NCI-H1048 (cell line): ENCODE measurements at regions not wholly inside any gene's neighbourhood (a gene's known extent, or its start where the extent isn't known, plus 50 kb on each side); places are given as distances from the start of the nearest gene placed in this dataset.
"Not testable (repeated sequence)": the region's sequence is repeated elsewhere in the genome, so short reads cannot be mapped to it uniquely, and the experiment has no call there.

Experiments used
- DNase-seq: peaks from one replicate; lab custom pipeline; 2025; lab: John Stamatoyannopoulos, UW

- DNase-seq, result no peak
Observed at GRCh38 chr13:80957019-80957655, 616.2 kb upstream of the SPRY2 start.

DNA sequence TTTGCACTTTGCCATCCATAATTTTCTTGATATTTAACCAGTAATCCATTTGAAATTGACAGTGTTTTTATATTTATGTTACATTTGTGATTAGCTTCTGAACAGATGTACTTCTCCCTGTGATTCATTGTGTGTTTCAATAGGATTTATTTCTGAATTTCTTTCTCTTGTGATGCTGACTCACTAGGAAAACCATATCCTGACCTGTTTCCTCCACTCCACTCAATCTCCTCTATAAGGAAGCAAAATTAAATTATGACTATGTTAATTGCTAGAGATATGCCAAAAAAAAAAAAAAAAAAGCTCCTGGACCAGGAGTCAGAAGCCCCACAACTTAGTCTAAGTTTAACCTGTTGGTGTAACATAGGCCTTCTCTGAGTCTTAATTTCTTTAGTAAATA is 614.6 kb upstream of the SPRY2 start:
- no peak for DNase-seq

- DNase-seq, result no peak
Observed at GRCh38 chr13:80952158-80952557, 611.2 kb upstream of the SPRY2 start.

GRCh38 chr13:80946008-80946802 is 605.3 kb upstream of the SPRY2 start:
- DNase-seq, result no peak

GRCh38 chr13:80945328-80945727 is 604.4 kb upstream of the SPRY2 start:
- DNase-seq, result no peak

DNA sequence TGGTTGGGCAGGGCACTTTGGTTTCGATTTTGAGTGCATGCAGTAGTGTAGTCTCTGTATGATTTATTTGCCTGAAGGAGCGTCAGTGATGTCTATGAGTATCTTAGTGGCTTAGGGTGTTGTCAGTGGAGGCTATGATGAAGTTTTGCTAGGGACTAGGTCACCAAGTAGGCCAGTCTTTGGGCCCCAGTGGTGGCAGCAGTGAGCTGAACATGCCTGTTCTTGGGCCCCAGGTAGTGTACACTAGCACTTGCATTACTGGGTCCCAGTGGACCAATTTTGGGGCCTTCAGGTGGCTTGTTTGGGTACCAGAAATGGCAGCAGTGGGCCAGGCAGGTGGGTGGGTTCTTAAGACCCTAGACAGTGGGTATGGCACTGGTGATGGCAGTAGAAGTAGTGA is 598.7 kb upstream of the SPRY2 start:
- DNase-seq, result no peak

DNA sequence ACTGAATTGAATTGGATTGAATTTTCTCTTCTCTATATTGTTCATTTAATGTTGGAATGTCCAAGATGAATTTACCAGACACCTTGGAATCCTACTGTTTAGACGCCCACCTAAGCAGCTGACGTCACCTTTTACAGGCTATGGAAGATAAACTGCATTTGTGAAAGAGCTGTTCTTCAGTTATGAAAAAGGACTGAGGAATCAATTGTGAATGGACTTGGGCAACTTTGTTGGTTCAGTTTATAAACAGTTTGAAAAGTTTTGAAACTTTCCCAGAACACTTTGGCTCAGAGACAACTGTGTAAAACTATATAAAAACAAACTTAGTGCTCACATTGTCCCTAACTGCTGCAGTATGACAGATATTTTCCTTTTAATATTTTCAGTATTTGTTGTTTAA is 590.8 kb upstream of the SPRY2 start:
- no peak for DNase-seq

- no peak for DNase-seq
Observed at GRCh38 chr13:80931118-80931517, 590.2 kb upstream of the SPRY2 start.

- DNase-seq, result no peak
Observed at GRCh38 chr13:80928241-80928640, 587.3 kb upstream of the SPRY2 start.

DNA sequence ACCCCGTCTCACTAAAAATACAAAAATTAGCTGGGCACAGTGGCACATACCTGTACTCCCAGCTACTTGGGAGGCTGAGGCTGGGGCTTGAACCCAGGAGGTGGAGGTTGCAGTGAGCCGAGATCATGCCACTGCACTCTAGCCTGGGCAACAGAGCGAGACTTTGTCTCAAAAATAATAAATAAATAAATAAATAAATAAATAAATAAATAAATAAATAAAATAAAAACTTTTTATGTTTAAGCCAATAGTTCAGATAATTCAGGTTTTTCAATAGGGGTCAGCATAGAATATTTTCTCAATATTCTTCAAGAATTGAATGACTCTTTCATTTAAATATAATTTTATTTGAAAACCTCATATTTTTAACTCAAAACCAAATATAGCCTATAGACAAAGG is 585.1 kb upstream of the SPRY2 start:
- DNase-seq, result not testable (repeated sequence)

GRCh38 chr13:80924596-80924995 is 583.7 kb upstream of the SPRY2 start:
- DNase-seq, result no peak

GRCh38 chr13:80923907-80924306 is 583.0 kb upstream of the SPRY2 start:
- DNase-seq, result no peak

DNA sequence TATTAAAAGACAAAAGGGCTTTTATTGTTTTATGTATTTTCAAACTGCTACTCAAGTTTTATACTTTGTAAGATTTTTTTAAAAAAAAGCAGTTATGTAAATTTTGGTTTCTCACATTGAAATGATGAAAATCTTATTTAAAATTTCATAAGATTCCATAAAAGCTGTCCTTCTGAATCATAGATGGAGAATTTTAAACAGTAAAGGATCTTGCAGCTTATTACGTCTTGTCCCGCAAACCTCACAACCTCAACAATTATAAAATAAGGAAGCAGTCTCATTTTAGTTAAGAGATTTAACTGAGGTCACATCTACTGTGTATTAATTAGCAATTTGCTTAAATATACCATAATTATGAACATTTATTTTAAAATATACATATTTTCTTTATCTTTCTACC is 581.0 kb upstream of the SPRY2 start:
- DNase-seq, result no peak

DNA sequence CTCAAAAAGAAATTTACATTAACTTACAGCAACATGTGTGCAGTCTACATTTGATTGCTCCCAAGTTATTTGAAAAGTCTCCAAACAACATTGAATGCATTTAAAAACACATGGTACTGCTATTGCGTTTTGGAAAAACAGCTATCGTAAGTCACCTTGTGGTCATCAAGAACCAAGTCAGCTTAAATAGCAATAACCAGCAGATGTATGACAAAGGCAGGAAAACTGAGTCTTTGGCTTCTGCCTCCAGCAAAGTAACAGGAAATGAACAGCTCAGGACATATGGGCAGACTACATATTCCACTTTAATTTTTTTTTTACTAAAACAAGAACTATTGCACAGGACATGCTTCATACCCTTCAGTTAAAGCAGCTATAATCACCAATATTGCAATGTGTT is 580.6 kb upstream of the SPRY2 start:
- DNase-seq, result no peak

DNA sequence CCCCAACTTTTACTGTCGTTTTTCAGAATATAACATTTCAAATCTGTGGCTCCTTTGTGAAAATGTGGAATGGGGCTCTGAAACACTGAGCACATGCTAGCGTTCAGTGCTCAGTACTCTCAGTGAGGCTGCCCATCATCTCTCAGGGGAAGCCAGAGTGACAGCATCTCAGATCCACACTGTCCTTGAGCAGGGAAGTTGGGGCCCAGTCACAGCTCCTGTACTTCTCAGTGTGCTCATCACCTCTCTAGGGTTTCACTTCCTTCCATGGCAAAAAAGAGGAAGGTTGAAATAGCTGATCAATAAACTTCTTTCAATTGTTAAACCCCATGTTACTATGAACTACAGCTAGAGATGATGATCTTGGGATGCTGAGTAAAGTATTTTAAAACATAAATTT is 565.9 kb upstream of the SPRY2 start:
- DNase-seq, result no peak

DNA sequence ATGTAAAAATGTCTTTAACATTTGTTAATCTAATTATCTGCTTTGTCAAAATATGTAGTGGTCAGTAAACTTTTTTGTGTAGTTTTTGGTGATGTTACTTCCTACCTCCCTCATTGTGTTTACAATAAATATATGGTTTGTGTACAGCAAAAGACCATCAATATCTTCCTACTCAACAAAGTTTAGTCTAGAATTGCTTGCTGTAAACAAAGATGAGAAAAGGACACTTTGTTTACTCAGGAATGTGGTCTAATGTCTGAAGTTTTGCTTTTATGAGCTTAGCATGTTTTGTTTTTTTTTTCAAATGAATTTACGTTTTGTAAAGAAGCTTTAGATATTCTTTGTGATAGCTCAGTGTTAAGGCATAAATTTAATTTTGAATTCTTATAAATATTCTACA is 563.5 kb upstream of the SPRY2 start:
- DNase-seq, result no peak

- no peak for DNase-seq
Observed at GRCh38 chr13:80903911-80904310, 563.0 kb upstream of the SPRY2 start.

DNA sequence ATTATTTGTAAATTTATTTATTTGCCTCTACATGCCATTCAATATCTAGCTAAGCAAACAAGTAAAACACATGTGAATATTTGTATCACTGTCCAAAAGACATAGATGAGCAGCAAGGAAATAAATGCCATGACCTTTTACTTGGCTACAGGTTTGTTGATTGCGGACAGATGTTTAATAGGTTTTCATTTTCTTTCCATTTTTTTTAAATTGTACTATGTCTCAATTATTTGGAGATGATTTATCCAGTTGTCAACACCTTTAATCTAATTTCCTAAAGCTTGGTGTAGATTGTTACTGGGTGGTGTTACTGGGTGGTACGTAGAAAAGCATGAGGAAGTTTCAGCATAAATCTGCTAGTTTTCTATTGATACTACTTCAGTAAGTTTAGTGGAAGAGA is 560.6 kb upstream of the SPRY2 start:
- no peak for DNase-seq

DNA sequence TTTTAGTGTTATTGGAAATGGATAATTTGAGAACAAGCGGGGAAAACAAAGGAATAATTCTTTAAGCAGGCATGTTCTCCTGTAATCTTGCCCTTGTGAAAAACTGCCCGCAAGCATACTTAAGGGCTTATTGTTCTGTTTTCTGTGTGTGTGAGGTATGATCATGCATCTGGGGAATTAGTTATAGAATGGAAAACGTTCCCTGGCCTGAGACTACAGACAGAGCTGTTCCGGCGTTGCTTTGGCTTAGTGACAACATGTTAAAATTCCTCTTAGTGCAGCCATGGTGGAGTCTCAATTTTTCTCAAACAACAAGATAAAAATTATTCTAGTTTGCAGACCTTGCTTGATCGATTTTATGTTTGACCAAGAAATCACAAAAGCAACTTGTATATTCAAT is 560.2 kb upstream of the SPRY2 start:
- DNase-seq, result no peak

DNA sequence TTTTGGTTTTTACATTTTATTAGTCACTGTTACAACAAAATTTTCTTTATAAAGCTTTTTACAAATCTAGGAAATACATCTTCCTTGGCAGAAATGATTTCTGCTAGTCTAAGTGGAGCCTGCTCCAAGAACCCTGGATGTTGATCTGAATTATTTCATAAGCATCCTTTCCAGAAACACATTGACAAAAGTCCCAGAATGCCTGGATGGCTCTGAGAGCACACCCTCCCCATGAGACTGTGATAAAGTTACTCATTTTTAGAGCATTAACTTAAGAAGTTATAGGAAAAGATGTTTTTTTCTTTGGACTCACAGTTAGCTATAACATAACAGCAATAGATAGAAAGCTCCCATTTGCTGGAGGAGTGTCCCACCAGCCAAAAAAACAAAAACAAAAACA is 559.6 kb upstream of the SPRY2 start:
- no peak for DNase-seq

- DNase-seq, result not testable (repeated sequence)
Observed at GRCh38 chr13:80897641-80898040, 556.7 kb upstream of the SPRY2 start.

GRCh38 chr13:80894917-80895316 is 554.0 kb upstream of the SPRY2 start:
- DNase-seq, result no peak

GRCh38 chr13:80889829-80890228 is 548.9 kb upstream of the SPRY2 start:
- DNase-seq, result no peak

DNA sequence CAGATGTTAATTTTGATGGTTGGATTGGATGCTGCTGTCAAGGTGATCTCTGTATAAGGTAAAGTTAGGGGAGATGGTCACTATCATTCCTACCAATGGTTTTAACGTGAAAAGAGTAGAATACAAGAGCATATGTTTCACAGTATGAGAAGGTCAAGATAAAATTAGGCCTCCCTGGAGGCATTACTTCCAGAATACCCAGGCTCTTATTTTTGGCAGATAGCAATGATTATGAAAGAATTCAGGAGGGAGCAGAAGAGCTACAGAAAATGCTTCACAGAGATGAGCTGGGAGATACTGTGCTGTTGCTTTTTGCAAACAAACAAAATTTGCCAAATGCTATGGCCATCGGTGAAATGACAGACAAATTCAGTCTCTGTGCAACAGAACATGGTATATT is 547.5 kb upstream of the SPRY2 start:
- DNase-seq, result no peak
